HuH-7.5 (cell line): ENCODE measurements at regions not wholly inside any gene's neighbourhood (a gene's known extent, or its start where the extent isn't known, plus 50 kb on each side); places are given as distances from the start of the nearest gene placed in this dataset.
"Not testable (repeated sequence)": the region's sequence is repeated elsewhere in the genome, so short reads cannot be mapped to it uniquely, and the experiment has no call there.

Experiments used
- DNase-seq: peaks from one replicate; pipeline ENCODE4 v3.0.0; 2011; ENCODE audit warnings: low spot score

GRCh38 chr13:33554919-33555791, 262.8 kb upstream of the RFC3 start:
- DNase-seq = no peak

GRCh38 chr13:33556828-33557227, 261.1 kb upstream of the RFC3 start:
- no peak for DNase-seq

GRCh38 chr13:33560726-33561125, 257.2 kb upstream of the RFC3 start:
- DNase-seq = no peak

- DNase-seq = no peak
Observed at GRCh38 chr13:33561627-33562026, 256.3 kb upstream of the RFC3 start.

GRCh38 chr13:33571618-33572017, 246.3 kb upstream of the RFC3 start:
- DNase-seq = no peak

- DNase-seq = not testable (repeated sequence)
Observed at GRCh38 chr13:33572322-33572721, 245.6 kb upstream of the RFC3 start.

- DNase-seq = no peak
Observed at GRCh38 chr13:33575378-33575777, 242.6 kb upstream of the RFC3 start.

- DNase-seq = no peak
Observed at GRCh38 chr13:33577007-33577406, 240.9 kb upstream of the RFC3 start.

- no peak for DNase-seq
Observed at GRCh38 chr13:33578786-33579185, 239.2 kb upstream of the RFC3 start.

- no peak for DNase-seq
Observed at GRCh38 chr13:33582121-33582520, 235.8 kb upstream of the RFC3 start.

- DNase-seq = no peak
Observed at GRCh38 chr13:33583398-33583797, 234.6 kb upstream of the RFC3 start.

- no peak for DNase-seq
Observed at GRCh38 chr13:33590936-33591335, 227.0 kb upstream of the RFC3 start.

GRCh38 chr13:33606692-33607091, 211.3 kb upstream of the RFC3 start:
- DNase-seq = no peak

- DNase-seq = peak; percentile 38
Observed at GRCh38 chr13:33610438-33611120, 207.4 kb upstream of the RFC3 start.

- no peak for DNase-seq
Observed at GRCh38 chr13:33611121-33611805, 206.7 kb upstream of the RFC3 start.

GRCh38 chr13:33612641-33613638, 205.0 kb upstream of the RFC3 start:
- no peak for DNase-seq

GRCh38 chr13:33615436-33615835, 202.5 kb upstream of the RFC3 start:
- no peak for DNase-seq

- DNase-seq = no peak
Observed at GRCh38 chr13:33616130-33616529, 201.8 kb upstream of the RFC3 start.

GRCh38 chr13:33617055-33617454, 200.9 kb upstream of the RFC3 start:
- no peak for DNase-seq

- no peak for DNase-seq
Observed at GRCh38 chr13:33624253-33624652, 193.7 kb upstream of the RFC3 start.

- DNase-seq = no peak
Observed at GRCh38 chr13:33624740-33625139, 193.2 kb upstream of the RFC3 start.

- DNase-seq = no peak
Observed at GRCh38 chr13:33626407-33626806, 191.5 kb upstream of the RFC3 start.
